GM12892 (cell line): ENCODE measurements at regions not wholly inside any gene's neighbourhood (a gene's known extent, or its start where the extent isn't known, plus 50 kb on each side); places are given as distances from the start of the nearest gene placed in this dataset.

Experiments
- POLR2AphosphoS5 ChIP-seq: IDR thresholded peaks from 2 replicates; pipeline ENCODE4 v1.6.1; 2011; ENCODE audit warnings: low read depth, low read length, control low read depth
- TAF1 ChIP-seq: IDR thresholded peaks from 2 replicates; pipeline ENCODE4 v1.6.1; 2011; ENCODE audit warnings: low read depth, mild to moderate bottlenecking, control low read depth, low read length, borderline replicate concordance

GRCh38 chr2:21270708-21271122 is 146.9 kb downstream of the TDRD15 start:
- TF ChIP-seq TAF1 (no peak), POLR2AphosphoS5 (no peak)
